ENCODE measurements at regions not wholly inside any gene's neighbourhood (a gene's known extent, or its start where the extent isn't known, plus 50 kb on each side); places are given as distances from the start of the nearest gene placed in this dataset.

- TF ChIP-seq, protein P1, sequence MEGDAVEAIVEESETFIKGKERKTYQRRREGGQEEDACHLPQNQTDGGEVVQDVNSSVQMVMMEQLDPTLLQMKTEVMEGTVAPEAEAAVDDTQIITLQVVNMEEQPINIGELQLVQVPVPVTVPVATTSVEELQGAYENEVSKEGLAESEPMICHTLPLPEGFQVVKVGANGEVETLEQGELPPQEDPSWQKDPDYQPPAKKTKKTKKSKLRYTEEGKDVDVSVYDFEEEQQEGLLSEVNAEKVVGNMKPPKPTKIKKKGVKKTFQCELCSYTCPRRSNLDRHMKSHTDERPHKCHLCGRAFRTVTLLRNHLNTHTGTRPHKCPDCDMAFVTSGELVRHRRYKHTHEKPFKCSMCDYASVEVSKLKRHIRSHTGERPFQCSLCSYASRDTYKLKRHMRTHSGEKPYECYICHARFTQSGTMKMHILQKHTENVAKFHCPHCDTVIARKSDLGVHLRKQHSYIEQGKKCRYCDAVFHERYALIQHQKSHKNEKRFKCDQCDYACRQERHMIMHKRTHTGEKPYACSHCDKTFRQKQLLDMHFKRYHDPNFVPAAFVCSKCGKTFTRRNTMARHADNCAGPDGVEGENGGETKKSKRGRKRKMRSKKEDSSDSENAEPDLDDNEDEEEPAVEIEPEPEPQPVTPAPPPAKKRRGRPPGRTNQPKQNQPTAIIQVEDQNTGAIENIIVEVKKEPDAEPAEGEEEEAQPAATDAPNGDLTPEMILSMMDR (conservative IDR thresholded peaks at IDR 0.05 in 1 of 2, IDR thresholded peaks at IDR 0.05 in 1 of 2; ENCODE audit: extremely low read depth in 1 of 2, insufficient read depth in 1 of 2, low read depth in 1 of 2, low read length in 2 of 2), result no peak
- no peak for TF ChIP-seq EZH2 (IDR thresholded peaks at IDR 0.05; ENCODE audit: borderline replicate concordance, low read length)
Observed at GRCh38 chr9:129256959-129257713, 79.1 kb upstream of the IER5L start.

All from mammary epithelial cell (primary cell).